Naive thymus-derived CD4-positive, alpha-beta T cell (primary cell): ENCODE measurements at regions not wholly inside any gene's neighbourhood (a gene's known extent, or its start where the extent isn't known, plus 50 kb on each side); places are given as distances from the start of the nearest gene placed in this dataset.
"Not testable (repeated sequence)": the region's sequence is repeated elsewhere in the genome, so short reads cannot be mapped to it uniquely, and the experiment has no call there.

Source experiments
- ATAC-seq: fragments of 150-1000 bp; cut with Tn5 transposase; 2 replicates; pipeline ENCODE4 v1.10.0; 2021; ENCODE audit warnings: mild to moderate bottlenecking, moderate library complexity
- CTCF ChIA-PET: fragments of 350-600 bp; sonication (Branson Sonifier 250); formaldehyde crosslinking; loops from one replicate; lab custom pipeline; 2021; ENCODE audit warnings: antibody characterized with exemption; lab: Charles Lee
- POLR2A ChIA-PET: fragments of 350-600 bp; sonication (Branson Sonifier 250); formaldehyde crosslinking; loops from one replicate; lab custom pipeline; 2021; ENCODE audit warnings: antibody characterized with exemption, inconsistent platforms; lab: Charles Lee
- DNase-seq, 9 donors: peaks; one replicate each; pipeline versions ENCODE4 v3.0.0 to v3.0.0-alpha.2; 2020 to 2022; ENCODE audit warnings: mixed read lengths in 1 of 9
- H3K27ac ChIP-seq: one replicate; pipeline ENCODE4 v1.7.0; 2013; ENCODE audit warnings: mild to moderate bottlenecking, low read depth, low read length, moderate library complexity
- H3K27me3 ChIP-seq, 2 donors: one replicate each; pipeline ENCODE4 v1.7.0; 2013; ENCODE audit warnings: low read length in 2 of 2, mild to moderate bottlenecking in 2 of 2, moderate library complexity in 2 of 2; ENCODE audit not compliant: control insufficient read depth in 2 of 2, insufficient read depth in 2 of 2
- H3K36me3 ChIP-seq, 3 experiments: 1 replicate in 2 of 3; 2 replicates in 1 of 3; pipeline ENCODE4 v1.7.0; 2013; ENCODE audit warnings: low read length in 3 of 3, mild to moderate bottlenecking in 3 of 3, moderate library complexity in 1 of 3; ENCODE audit not compliant: insufficient read depth in 3 of 3, control insufficient read depth in 2 of 3
- H3K4me1 ChIP-seq, 2 donors: one replicate each; pipeline ENCODE4 v1.7.0; 2013; ENCODE audit warnings: low read length in 2 of 2, mild to moderate bottlenecking in 2 of 2, moderate library complexity in 1 of 2; ENCODE audit not compliant: control insufficient read depth in 2 of 2, insufficient read depth in 2 of 2
- H3K4me3 ChIP-seq: 2 replicates; pipeline ENCODE4 v1.7.0; 2013; ENCODE audit warnings: mild to moderate bottlenecking, low read length
- H3K9me3 ChIP-seq, 3 experiments: 1 replicate in 2 of 3; 2 replicates in 1 of 3; pipeline ENCODE4 v1.7.0; 2013; ENCODE audit warnings: low read length in 3 of 3; ENCODE audit not compliant: control insufficient read depth in 2 of 3
- H3K27ac Mint-ChIP-seq, 9 donors: one replicate each; pipeline ENCODE4 v1.8.0; 2020 to 2022; ENCODE audit warnings: mixed read lengths in 9 of 9, mild to moderate bottlenecking in 8 of 9, moderate library complexity in 5 of 9, inconsistent platforms in 2 of 9
- H3K27me3 Mint-ChIP-seq, 5 donors: one replicate each; pipeline ENCODE4 v1.8.0; 2021 to 2022; ENCODE audit warnings: mixed read lengths in 5 of 5, mild to moderate bottlenecking in 1 of 5
- H3K36me3 Mint-ChIP-seq, 5 donors: one replicate each; pipeline ENCODE4 v1.8.0; 2020 to 2022; ENCODE audit warnings: mixed read lengths in 5 of 5, mild to moderate bottlenecking in 3 of 5, inconsistent platforms in 1 of 5
- H3K4me1 Mint-ChIP-seq, 7 donors: one replicate each; pipeline ENCODE4 v1.8.0; 2020 to 2022; ENCODE audit warnings: mixed read lengths in 7 of 7, mild to moderate bottlenecking in 3 of 7, inconsistent platforms in 1 of 7
- H3K4me3 Mint-ChIP-seq, 10 donors: one replicate each; pipeline ENCODE4 v1.8.0; 2020 to 2022; ENCODE audit warnings: mild to moderate bottlenecking in 10 of 10, mixed read lengths in 10 of 10, moderate library complexity in 6 of 10, inconsistent platforms in 2 of 10
- H3K9me3 Mint-ChIP-seq, 11 donors: one replicate each; pipeline ENCODE4 v1.8.0; 2020 to 2022; ENCODE audit warnings: mixed read lengths in 11 of 11, mild to moderate bottlenecking in 4 of 11, inconsistent platforms in 1 of 11, moderate library complexity in 1 of 11
- intact Hi-C, 2 donors: fragments of 100-400 bp; cut with micrococcal nuclease; formaldehyde crosslinking; loops; one replicate each; pipeline ENCODE4 v1.15.1; 2023

DNA sequence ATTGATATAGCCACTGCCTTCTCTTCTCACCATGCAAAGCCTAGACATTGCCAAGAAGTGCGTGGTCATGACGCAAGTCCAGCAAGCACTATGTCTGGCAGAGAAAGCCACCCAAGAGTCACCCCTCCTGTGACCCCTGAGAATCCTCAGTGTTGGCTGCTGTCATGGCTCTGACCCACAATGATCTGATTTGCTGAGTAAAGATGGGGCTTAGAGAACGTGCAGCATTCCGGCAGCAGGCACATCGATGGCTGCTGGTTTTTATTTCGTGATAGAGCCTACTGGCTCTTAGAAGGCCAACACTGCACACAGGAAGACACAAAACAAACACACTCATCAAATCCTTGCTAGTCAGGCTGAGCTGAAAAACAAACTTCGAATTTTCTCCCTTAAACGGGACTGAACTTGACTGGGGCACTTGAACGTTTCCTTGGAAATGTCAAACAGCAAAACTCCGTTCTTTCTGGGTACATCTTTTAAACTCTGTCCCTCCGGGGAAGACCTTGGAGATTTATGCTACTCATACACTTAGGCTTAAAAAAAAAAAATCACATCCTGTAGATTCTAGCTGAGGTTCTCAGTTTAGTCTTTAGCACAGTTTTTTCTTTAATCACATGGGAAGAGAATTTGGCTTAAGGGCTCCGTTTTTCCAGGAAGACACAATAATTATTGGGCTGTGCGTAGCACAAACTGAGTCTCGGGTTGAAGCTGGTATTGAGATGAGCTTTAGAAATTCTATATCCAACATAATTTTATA is 88.2 kb upstream of the BASP1 start:
- no peaks in the 10 kb centered on the region for H3K4me1 ChIP-seq
- no peaks in the 10 kb centered on the region for H3K36me3 Mint-ChIP-seq
- peaks cover 4 to 25% (median 7%) of the 10 kb centered on the region in 5 donors for H3K27me3 Mint-ChIP-seq
- no peak overlapping the region for H3K4me3 ChIP-seq
- H3K27ac ChIP-seq: no peak overlapping the region
- no peaks in the 10 kb centered on the region for H3K36me3 ChIP-seq
- H3K27me3 ChIP-seq: no peaks in the 10 kb centered on the region
- H3K4me3 Mint-ChIP-seq: no peak overlapping the region
- DNase-seq: no peak
- H3K4me1 Mint-ChIP-seq: peaks cover 0 to 12% (median 7%) of the 10 kb centered on the region in 7 donors
- POLR2A ChIA-PET: no interaction called here
- peaks cover 0 to 3% (median 0%) of the 10 kb centered on the region in 11 donors for H3K9me3 Mint-ChIP-seq
- H3K27ac Mint-ChIP-seq: no peak overlapping the region
- no peaks in the 10 kb centered on the region for H3K9me3 ChIP-seq
- CTCF ChIA-PET: no interaction called here
- no peak for ATAC-seq
- intact Hi-C loops: no loop called here

DNA sequence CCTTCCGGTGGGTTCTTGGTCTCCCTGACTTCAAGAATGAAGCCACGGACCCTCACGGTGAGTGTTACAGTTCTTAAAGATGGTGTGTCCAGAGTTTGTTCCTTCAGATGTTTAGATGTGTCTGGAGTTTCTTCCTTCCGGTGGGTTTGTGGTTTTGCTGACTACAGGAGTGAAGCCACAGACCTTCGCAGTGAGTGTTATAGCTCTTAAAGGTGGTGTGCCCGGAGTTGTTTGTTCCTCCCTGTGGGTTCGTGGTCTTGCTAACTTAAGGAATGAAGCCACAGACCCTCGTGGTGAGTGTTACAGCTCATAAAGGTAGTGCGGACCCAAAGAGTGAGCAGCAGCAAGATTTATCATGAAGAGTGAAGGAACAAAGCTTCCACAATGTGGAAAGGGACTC is 87.1 kb upstream of the BASP1 start:
- H3K27ac ChIP-seq, H3K4me3 Mint-ChIP-seq, H3K4me3 ChIP-seq, H3K27ac Mint-ChIP-seq, H3K4me1 ChIP-seq, H3K36me3 Mint-ChIP-seq, H3K9me3 Mint-ChIP-seq, H3K27me3 ChIP-seq, intact Hi-C loops, H3K9me3 ChIP-seq, POLR2A ChIA-PET, H3K36me3 ChIP-seq, ATAC-seq, CTCF ChIA-PET: not testable (repeated sequence)
- Mint-ChIP-seq H3K4me1 (peaks cover 0 to 12% (median 7%) of the 10 kb centered on the region in 7 donors), H3K27me3 (peaks cover 4 to 25% (median 7%) of the 10 kb centered on the region in 5 donors)
- peak in 1 of 9 donors; percentile 0 for DNase-seq

DNA sequence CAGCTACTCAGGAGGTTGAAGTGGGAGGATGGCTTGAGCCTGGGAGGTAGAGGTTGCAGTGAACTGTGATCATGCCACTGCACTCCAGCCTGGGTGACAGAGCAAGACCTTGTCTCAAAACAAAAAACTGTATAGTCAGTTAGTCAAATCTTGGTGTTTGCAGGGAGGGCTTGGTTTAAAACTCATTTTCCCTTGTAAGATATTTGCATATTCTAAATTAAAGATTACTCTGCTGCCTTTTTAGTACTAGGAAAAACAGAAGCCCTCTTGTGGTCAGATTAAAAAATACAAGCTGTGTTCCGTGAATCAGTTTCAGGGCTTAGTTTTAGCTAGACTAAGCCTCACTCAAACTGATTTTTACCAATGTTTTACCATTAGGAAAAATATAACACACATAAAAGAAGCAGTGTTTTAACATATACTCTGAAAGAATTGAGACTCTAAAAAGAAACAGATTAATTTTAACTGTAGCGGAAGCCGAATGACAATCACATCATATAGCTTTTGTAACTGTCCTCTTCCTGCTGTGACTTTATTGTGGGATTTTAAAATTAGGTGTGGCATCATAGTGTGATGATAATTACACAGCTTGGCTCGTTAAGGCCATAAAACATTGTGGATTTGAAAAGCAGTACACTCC is 84.9 kb upstream of the BASP1 start:
- no peaks in the 10 kb centered on the region for H3K36me3 Mint-ChIP-seq
- Histone ChIP-seq H3K27ac (no peak overlapping the region), H3K36me3 (no peaks in the 10 kb centered on the region), H3K4me1 (no peaks in the 10 kb centered on the region), H3K4me3 (no peak overlapping the region), H3K9me3 (no peaks in the 10 kb centered on the region), H3K27me3 (no peaks in the 10 kb centered on the region)
- peaks cover 0 to 3% (median 0%) of the 10 kb centered on the region in 11 donors for H3K9me3 Mint-ChIP-seq
- no peak overlapping the region for H3K27ac Mint-ChIP-seq
- H3K4me1 Mint-ChIP-seq: peaks cover 0 to 12% (median 7%) of the 10 kb centered on the region in 7 donors
- ChIA-PET CTCF (no interaction called here), POLR2A (no interaction called here)
- intact Hi-C loops: loop anchor here in 1 of 2 donors (1.0 kb wide), 1 partner anchor 341 kb away; no protein-coding TSS in a partner anchor
- peaks cover 4 to 20% (median 5%) of the 10 kb centered on the region in 5 donors for H3K27me3 Mint-ChIP-seq
- ATAC-seq: no peak
- H3K4me3 Mint-ChIP-seq: no peak overlapping the region
- no peak for DNase-seq

DNA sequence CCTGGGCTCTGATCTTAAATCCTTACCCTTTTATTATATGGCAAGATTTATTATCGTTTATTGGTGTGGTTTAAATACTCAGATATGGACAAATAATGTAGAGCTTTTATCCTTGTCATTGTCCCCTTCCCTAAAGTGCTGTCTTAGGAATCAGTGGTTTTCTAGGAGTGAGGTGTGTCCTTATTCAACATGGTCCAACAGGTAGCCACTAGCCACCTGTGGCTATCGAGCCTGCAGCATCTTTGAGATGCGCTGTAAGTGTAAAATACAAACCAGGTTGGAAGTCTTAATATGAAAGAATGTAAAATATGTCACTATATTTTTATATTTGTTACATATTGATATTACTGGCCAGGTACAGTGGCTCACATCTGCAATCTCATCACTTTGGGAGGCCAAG is 82.4 kb upstream of the BASP1 start:
- H3K27me3 ChIP-seq: no peaks in the 10 kb centered on the region
- H3K27ac Mint-ChIP-seq: no peak overlapping the region
- peaks cover 0 to 3% (median 0%) of the 10 kb centered on the region in 11 donors for H3K9me3 Mint-ChIP-seq
- no peak overlapping the region for H3K27ac ChIP-seq
- no peaks in the 10 kb centered on the region for H3K36me3 ChIP-seq
- H3K4me3 Mint-ChIP-seq: no peak overlapping the region
- H3K27me3 Mint-ChIP-seq: peaks cover 3 to 11% (median 5%) of the 10 kb centered on the region in 5 donors
- ChIA-PET CTCF (no interaction called here), POLR2A (no interaction called here)
- no peak for ATAC-seq
- DNase-seq: no peak
- no peaks in the 10 kb centered on the region for H3K9me3 ChIP-seq
- intact Hi-C loops: no loop called here
- H3K4me1 ChIP-seq: no peaks in the 10 kb centered on the region
- H3K4me3 ChIP-seq: no peak overlapping the region
- no peaks in the 10 kb centered on the region for H3K36me3 Mint-ChIP-seq
- peaks cover 0 to 11% (median 5%) of the 10 kb centered on the region in 7 donors for H3K4me1 Mint-ChIP-seq

DNA sequence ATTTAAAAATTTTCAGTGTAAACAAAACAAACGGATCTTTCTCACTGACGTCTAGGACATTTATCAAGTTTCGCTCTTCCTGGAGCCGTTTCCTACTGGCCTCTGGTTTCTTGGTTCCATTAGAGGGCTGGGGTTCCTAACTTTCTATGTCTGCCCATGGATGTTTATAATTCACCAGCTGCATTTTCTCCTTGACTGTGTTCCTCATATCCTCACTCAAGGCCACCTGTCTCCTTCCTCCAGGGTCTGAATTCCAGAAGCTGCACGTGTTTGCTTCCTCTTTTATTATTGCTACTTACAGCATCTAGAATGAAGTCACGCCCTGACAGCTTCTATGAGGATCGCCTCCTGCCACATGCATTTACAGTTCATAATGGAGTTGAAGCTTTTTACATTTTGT is 74.1 kb upstream of the BASP1 start:
- no peak overlapping the region for H3K4me3 Mint-ChIP-seq
- Histone ChIP-seq H3K27me3 (no peaks in the 10 kb centered on the region), H3K9me3 (no peaks in the 10 kb centered on the region), H3K36me3 (no peaks in the 10 kb centered on the region), H3K4me1 (no peaks in the 10 kb centered on the region), H3K4me3 (no peak overlapping the region), H3K27ac (no peak overlapping the region)
- intact Hi-C loops: no loop called here
- ATAC-seq (no peak), DNase-seq (no peak)
- H3K4me1 Mint-ChIP-seq: no peaks in the 10 kb centered on the region
- peaks cover 0 to 3% (median 0%) of the 10 kb centered on the region in 11 donors for H3K9me3 Mint-ChIP-seq
- ChIA-PET CTCF (no interaction called here), POLR2A (no interaction called here)
- no peaks in the 10 kb centered on the region for H3K27me3 Mint-ChIP-seq
- H3K36me3 Mint-ChIP-seq: no peaks in the 10 kb centered on the region
- H3K27ac Mint-ChIP-seq: no peak overlapping the region

- ATAC-seq: no peak
- Histone ChIP-seq H3K9me3 (no peaks in the 10 kb centered on the region), H3K4me3 (no peak overlapping the region), H3K27ac (no peak overlapping the region), H3K4me1 (no peaks in the 10 kb centered on the region), H3K36me3 (no peaks in the 10 kb centered on the region), H3K27me3 (no peaks in the 10 kb centered on the region)
- CTCF ChIA-PET: no interaction called here
- peak overlapping the region in 1 of 9 donors; percentile 33 for H3K27ac Mint-ChIP-seq
- no peak for DNase-seq
- H3K4me3 Mint-ChIP-seq: no peak overlapping the region
- peaks cover 0 to 3% (median 0%) of the 10 kb centered on the region in 11 donors for H3K9me3 Mint-ChIP-seq
- intact Hi-C loops: no loop called here
- H3K36me3 Mint-ChIP-seq: no peaks in the 10 kb centered on the region
- no peaks in the 10 kb centered on the region for H3K4me1 Mint-ChIP-seq
- H3K27me3 Mint-ChIP-seq: no peaks in the 10 kb centered on the region
- POLR2A ChIA-PET: no interaction called here
Measured at GRCh38 chr5:17146280-17146841, 71.1 kb upstream of the BASP1 start.
